SKM-1 treated with dmso at 0.1 percent for 144 hours (cell line): ENCODE measurements at regions not wholly inside any gene's neighbourhood (a gene's known extent, or its start where the extent isn't known, plus 50 kb on each side); places are given as distances from the start of the nearest gene placed in this dataset.
A peak's percentile ranks its signal among the peaks of the same experiment; 100 is the strongest.

Experiments used
- DNase-seq: peaks from one replicate; lab custom pipeline; 2025; ENCODE audit not compliant: unreplicated experiment; lab: John Stamatoyannopoulos, UW

- no peak for DNase-seq
These were observed 417.4 kb downstream of the LPIN1 start for GRCh38 chr2:12163866-12164265.

GRCh38 chr2:12164689-12165088, 418.3 kb downstream of the LPIN1 start:
- DNase-seq = no peak

GRCh38 chr2:12167525-12168317, 421.3 kb downstream of the LPIN1 start:
- no peak for DNase-seq

GRCh38 chr2:12168354-12168753, 421.9 kb downstream of the LPIN1 start:
- no peak for DNase-seq

DNA sequence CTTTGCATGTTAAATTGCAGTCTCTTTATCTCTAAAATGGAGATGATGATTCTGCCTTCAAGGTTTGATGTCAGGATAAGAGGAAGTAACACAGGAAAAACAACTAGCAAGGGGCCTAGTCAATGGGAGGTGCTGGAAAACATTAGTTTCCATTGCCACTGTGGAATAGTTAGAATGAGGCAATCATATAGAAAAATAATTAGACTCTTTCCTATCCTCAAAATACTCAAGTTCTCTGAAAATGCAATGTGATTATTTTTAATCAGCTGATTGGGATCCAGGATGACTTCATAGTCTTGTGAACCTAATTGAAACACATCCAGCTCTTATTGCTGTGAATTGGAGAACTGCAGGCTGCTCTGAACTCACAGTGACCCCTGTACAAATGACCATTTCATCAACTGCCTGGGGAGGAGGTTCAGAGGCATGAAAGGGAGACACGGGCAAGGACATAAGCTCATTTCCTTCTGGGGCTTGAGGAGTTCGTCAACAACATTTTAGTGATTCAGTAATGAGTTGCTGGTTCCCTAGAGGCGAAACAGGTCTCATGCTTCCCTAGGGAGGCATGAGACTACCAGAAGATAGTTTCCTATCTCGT, 422.5 kb downstream of the LPIN1 start:
- DNase-seq = peak; percentile 92

GRCh38 chr2:12169721-12170120, 423.3 kb downstream of the LPIN1 start:
- DNase-seq = no peak

DNA sequence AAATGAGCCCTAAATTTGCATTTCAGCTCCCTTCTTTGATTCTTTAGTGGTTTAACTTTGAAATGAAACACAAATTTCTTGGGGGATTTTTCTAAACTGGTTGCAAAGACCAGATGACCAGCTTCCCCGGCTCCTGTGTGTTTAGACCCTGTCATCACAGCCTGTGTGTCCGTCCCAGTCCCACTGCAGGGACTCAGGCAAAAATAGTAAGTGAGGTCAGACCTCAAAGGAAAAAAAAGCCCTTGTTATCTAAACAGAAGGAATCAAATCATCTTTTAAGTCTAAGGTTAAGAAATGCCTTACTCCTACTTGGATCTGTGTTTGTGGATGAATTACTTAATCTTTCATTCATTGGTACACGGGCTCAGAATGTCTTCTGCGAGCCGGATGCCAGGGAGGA, 423.7 kb downstream of the LPIN1 start:
- DNase-seq = no peak

GRCh38 chr2:12173271-12173942, 427.0 kb downstream of the LPIN1 start:
- DNase-seq = no peak

DNA sequence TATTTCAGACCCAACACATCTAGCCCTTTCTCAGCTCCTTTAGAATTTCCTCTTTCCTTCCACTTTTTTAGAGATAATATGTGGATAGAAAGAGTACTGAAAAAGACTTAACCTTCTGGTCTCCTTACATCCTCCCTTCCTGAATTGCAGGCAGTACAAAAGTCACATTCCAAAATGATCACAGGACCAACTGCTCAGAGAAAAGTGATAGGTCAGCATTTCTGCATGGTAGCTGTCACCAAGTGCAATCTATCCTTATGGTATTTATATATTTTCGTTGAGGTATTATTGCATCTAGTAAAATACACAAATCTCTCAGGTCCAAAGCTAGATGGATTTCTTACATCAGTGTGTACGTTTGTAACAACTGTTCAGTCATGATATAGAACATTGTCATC, 427.5 kb downstream of the LPIN1 start:
- DNase-seq = no peak

- no peak for DNase-seq
These were observed 428.9 kb downstream of the LPIN1 start for GRCh38 chr2:12175323-12175722.

GRCh38 chr2:12176623-12177454, 430.4 kb downstream of the LPIN1 start:
- peak; percentile 40 for DNase-seq

DNA sequence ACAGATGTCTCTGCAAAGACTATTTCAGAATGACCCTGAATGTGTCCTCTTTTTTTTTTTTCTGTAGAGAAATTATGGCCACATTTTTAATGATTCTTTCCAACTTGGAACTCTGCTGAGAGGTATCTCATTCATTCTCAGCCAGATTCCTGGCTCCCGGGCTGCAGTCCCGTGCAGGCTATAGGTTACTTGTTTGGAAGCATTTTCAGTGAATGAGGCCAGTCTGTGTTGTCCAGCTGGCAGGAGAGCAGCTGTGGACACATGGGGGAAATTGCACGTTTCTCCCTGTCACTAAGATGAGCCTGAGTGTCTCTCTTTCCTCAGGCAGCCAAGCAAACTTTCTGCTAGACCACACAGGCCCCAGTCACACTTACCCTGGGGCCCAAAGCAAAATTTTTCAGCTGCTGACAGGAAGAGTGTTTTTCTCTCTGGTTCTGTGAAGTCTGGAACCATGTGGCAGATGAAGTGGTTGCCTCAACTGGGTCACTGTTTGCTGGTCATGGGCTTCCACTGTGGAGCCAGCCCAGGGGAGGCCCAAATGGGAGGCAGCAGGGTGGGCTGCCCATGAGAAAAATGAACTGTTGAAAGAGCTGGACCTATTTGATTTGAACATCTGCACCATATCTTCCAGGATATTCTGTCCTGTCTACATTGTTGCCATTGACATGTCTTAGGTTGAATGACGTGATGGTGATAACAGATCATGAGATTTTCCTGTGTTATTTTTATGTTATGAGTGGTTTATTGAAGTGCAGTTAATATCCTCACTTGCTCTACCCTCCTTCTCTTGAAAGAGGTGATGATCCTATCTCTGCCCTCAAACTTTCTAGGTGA, 431.2 kb downstream of the LPIN1 start:
- no peak for DNase-seq

GRCh38 chr2:12178289-12179080, 432.1 kb downstream of the LPIN1 start:
- no peak for DNase-seq

DNA sequence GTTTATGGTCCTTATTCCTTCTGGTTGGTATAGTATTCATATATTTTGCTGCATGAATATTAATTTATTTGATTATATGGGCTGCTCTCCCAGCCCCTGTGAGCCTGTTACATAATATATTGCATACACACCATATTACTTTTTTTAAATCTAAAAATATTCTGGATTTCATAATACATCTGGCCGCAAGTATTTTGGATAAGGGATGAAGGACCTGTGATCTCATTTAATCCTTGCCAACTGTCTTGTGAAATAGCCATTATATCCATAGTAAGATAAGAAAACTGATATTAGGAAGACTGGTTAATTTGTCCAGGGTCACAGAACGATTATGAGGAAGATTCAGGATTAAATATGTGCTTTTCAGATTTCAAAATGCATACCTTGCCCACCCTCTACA, 433.6 kb downstream of the LPIN1 start:
- no peak for DNase-seq

DNA sequence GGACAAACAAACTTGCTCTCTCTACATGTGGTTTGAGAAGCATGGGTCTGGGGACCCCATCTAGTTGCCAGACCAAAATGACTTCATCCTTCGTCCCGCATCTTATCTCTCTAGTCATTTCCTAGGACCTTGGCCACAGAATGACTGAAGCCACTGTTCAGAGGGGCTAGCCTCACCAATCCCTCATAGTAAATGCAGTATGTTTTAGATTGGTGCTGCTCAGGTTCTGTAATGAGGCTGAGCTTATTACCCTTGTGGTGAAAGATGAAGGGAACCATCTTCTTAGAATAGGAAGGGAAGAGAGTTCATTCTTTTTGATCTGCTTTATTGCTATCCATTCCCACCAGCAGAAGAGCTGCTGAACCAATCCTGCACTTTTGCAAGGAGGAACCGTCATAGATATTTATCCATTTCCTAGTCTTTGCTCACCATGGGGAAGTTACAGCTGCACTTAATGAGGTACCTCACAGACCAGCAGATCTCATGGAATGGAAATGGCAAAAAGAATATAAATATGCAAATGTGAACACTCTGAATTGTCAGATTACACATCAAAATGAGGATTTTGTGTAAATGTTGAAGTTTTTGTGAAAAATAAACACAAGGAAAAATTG, 436.7 kb downstream of the LPIN1 start:
- peak; percentile 46 for DNase-seq

DNA sequence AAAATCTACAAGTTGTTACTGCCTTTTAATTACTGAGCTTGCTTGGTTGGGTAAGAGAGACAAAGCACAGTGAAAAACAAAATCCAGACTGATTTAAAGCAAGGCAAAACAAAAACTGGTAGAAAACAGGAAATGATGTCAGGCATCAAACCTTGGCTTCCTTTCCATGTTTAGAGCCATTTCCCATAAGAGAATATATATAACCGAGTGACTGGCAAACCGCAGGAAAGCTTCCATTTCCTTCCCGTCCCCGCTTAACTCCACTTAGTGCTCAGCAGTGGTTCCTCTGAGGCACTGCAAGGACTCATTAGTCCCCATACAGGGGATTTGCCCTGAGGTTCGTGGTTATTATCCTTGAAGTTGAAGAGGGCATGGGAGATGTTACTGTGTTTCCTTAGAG, 446.3 kb downstream of the LPIN1 start:
- peak; percentile 5 for DNase-seq

- no peak for DNase-seq
These were observed 448.5 kb downstream of the LPIN1 start for GRCh38 chr2:12194968-12195367.

DNA sequence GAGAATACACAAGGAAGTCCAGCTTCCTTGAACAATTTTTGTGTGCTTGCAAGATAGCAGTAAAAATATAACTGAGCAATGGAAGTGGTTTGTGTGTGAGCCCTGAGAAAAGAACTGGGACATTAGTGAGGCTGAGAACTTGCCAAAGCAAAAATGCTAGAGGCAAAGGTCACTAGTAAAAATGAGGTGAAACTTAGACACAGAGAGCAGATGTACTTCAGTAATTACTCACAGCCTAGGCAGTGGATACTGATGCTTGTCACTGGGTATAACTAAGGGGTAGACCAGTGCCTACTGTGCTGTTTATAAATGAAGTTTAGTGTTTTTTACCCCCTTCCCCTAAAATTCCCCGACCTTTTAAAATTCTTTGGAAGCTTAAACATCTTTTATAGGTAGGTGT, 450.1 kb downstream of the LPIN1 start:
- no peak for DNase-seq

DNA sequence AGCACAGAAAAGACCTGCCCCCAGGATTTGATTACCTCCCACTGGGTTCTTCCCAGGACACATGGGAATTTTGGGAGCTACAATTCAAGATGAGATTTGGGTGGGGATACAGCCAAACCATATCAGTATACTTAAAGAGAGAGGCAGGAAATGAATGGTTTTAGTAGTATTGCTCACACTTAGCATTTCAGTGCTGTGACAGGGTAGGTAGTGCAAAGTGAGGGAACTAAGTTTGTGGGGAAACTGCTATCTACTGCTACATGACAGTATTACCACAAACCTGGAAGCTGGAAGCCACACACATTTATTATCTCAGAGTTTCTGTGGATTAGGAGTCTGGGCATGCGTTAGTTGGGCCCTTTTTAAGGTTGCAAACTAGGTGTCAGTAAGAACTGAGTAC, 450.7 kb downstream of the LPIN1 start:
- DNase-seq = no peak
